ENCODE measurements at regions not wholly inside any gene's neighbourhood (a gene's known extent, or its start where the extent isn't known, plus 50 kb on each side); places are given as distances from the start of the nearest gene placed in this dataset.

GRCh38 chr1:72355899-72356298 is 73.6 kb upstream of the NEGR1 start:
- TF ChIP-seq CTCF (IDR thresholded peaks at IDR 0.05): no peak
- no peak for TF ChIP-seq RAD21 (conservative IDR thresholded peaks at IDR 0.05 in 1 of 2, IDR thresholded peaks at IDR 0.05 in 1 of 2)
- no peak for TF ChIP-seq RNF2 (IDR thresholded peaks at IDR 0.05; ENCODE audit: borderline replicate concordance, low read depth)
- TF ChIP-seq PBX3 (IDR thresholded peaks at IDR 0.05): no peak
- no peak for TF ChIP-seq JUNB (IDR thresholded peaks at IDR 0.05)
- no peak for TF ChIP-seq TP53 (CRISPR knock-in tag; IDR thresholded peaks at IDR 0.05)
- no peak for TF ChIP-seq ZFP36 (IDR thresholded peaks at IDR 0.05; ENCODE audit: borderline replicate concordance, partially characterized antibody)
- no peak for TF ChIP-seq NR3C1 (IDR thresholded peaks at IDR 0.05)
- TF ChIP-seq KDM1A (IDR thresholded peaks at IDR 0.05; ENCODE audit: low read depth): no peak
- TF ChIP-seq POLR2A (IDR thresholded peaks at IDR 0.05; ENCODE audit: low read length): no peak
